H1 (cell line): ENCODE measurements at regions not wholly inside any gene's neighbourhood (a gene's known extent, or its start where the extent isn't known, plus 50 kb on each side); places are given as distances from the start of the nearest gene placed in this dataset.

Source experiments
- BCL11A ChIP-seq, 2 experiments: IDR thresholded peaks; one replicate each; pipeline ENCODE4 v1.6.1; 2011; ENCODE audit warnings: low read depth in 2 of 2, low read length in 2 of 2, mild to moderate bottlenecking in 2 of 2
- RBBP5 ChIP-seq: IDR thresholded peaks from 2 replicates; pipeline ENCODE4 v1.7.1; 2012; ENCODE audit warnings: low read depth, mild to moderate bottlenecking, inconsistent platforms, low read length, moderate library complexity, borderline replicate concordance
- SP1 ChIP-seq: IDR thresholded peaks from 2 replicates; pipeline ENCODE4 v1.6.1; 2011; ENCODE audit warnings: low read depth, low read length

- TF ChIP-seq BCL11A (IDR thresholded peaks at IDR 0.05; ENCODE audit: low read depth in 2 of 2, low read length in 2 of 2) (no peak), RBBP5 (no peak), SP1 (no peak)
Observed at GRCh38 chr5:86858442-86858841, 240.7 kb downstream of the COX7C start (continued).
